ENCODE measurements at regions not wholly inside any gene's neighbourhood (a gene's known extent, or its start where the extent isn't known, plus 50 kb on each side); places are given as distances from the start of the nearest gene placed in this dataset.

DNA sequence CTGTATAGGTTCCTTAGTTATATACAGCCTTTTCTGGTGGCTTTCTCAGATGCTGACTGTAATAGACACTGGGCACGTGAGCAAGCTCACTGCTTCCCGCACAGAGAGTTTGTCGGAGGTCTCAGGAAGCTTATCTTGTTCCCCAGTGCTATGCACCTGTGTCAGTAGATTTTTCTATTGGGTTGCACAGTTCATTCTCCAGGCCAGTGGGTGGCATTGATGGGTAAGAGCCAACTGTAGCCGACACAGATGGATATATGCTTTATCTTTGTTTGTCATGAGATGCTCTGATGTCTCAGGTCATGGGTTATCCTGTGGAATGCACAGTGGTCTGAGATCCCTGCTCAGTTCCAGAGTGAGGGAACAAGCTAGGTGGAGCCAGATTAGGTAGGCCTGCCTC lies 293.0 kb downstream of the GRB14 start:
- H3K27ac ChIP-seq, result no peak overlapping the region
- POLR2A ChIA-PET (ENCODE audit: low non-redundant PET), result no interaction called here
- CTCF ChIA-PET, result no interaction called here
- no peak for DNase-seq (ENCODE audit: low spot score)
- TF ChIP-seq, protein P1, sequence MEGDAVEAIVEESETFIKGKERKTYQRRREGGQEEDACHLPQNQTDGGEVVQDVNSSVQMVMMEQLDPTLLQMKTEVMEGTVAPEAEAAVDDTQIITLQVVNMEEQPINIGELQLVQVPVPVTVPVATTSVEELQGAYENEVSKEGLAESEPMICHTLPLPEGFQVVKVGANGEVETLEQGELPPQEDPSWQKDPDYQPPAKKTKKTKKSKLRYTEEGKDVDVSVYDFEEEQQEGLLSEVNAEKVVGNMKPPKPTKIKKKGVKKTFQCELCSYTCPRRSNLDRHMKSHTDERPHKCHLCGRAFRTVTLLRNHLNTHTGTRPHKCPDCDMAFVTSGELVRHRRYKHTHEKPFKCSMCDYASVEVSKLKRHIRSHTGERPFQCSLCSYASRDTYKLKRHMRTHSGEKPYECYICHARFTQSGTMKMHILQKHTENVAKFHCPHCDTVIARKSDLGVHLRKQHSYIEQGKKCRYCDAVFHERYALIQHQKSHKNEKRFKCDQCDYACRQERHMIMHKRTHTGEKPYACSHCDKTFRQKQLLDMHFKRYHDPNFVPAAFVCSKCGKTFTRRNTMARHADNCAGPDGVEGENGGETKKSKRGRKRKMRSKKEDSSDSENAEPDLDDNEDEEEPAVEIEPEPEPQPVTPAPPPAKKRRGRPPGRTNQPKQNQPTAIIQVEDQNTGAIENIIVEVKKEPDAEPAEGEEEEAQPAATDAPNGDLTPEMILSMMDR (conservative IDR thresholded peaks at IDR 0.05; ENCODE audit: low read depth), result no peak

DNA sequence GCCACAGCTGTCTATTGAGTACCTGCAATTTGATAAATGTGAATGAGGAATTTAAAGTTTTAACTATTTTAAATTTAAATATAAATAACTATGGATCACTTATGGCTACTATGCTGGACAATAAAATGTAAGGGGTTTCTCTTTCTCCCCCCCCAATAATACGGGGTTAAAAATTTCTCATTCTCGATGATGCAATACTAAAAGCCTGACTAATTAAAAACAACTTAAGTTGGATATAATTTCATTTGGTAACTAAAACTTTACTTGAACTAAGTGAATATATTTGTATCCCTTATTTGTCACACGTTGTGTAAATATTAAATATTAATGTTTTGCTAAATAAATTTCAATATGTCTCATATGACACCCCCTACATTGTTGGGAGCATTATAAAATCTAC lies 297.3 kb downstream of the GRB14 start:
- H3K27ac ChIP-seq, result no peak overlapping the region
- TF ChIP-seq, protein P1 (conservative IDR thresholded peaks at IDR 0.05; ENCODE audit: low read depth), result no peak
- CTCF ChIA-PET, result no interaction called here
- DNase-seq (ENCODE audit: low spot score), result no peak
- POLR2A ChIA-PET (ENCODE audit: low non-redundant PET), result no interaction called here

DNA sequence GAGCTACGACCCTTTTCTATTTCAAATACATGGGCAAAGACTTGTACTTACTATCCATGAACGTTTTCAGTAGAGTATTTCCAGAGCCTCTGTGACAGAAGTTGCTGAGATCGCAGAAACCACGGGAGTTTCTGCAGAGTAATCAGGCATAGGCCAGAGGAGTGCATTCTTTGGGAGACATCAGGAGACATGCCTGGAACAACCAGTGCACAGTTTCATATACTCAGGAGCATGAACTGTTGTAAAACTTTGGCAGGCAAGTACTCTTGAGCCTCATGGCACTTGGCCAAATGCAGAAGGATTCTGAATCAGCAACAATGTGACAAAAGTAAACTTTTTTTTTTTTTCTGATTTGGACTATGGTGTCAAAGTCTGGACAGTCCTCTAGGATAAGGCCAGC lies 307.1 kb downstream of the GRB14 start:
- DNase-seq (ENCODE audit: low spot score), result no peak
- no peak overlapping the region for H3K27ac ChIP-seq
- ChIA-PET POLR2A (ENCODE audit: low non-redundant PET) (no interaction called here), CTCF (no interaction called here)
- TF ChIP-seq, protein P1 (conservative IDR thresholded peaks at IDR 0.05; ENCODE audit: low read depth), result no peak

DNA sequence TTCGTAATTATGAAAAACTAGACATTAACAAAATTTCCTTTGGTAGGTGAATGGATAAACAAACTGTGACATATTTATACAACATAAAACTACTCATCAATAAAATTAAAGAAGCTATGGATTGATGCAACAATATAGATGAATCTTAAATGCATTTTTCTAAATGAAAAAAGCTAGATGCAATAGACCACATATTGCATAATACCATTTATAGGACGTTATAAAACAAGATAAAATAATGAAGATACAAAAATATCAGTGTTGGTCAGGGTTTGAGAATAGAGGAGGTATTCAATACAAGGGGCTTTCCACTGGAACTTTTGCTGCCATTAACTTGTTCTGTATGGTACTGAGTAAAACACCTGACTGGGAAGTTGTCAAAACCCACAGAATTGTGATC lies 314.4 kb downstream of the GRB14 start:
- TF ChIP-seq, protein P1 (conservative IDR thresholded peaks at IDR 0.05; ENCODE audit: low read depth), result no peak
- no peak overlapping the region for H3K27ac ChIP-seq
- ChIA-PET CTCF (no interaction called here), POLR2A (ENCODE audit: low non-redundant PET) (no interaction called here)
- no peak for DNase-seq (ENCODE audit: low spot score)

DNA sequence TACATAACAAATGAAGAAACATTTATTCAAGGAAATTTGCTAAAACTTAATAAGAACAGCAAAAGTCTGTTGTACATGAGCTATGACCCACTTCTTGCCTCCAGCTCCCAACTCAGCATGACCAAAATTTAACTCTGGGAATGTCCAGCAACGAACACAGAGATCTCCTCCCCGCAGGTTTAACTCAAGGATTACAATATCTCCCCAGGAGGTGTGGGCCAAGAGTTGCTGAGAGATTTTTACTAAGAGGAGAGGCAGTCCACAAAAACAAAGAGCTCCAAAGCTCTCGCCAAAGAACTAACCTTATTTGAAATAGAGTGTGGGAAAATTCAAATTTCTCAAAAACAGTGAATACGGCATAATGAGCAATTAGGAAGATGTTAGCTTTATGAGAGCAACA lies 318.5 kb downstream of the GRB14 start:
- TF ChIP-seq, protein P1 (conservative IDR thresholded peaks at IDR 0.05; ENCODE audit: low read depth), result no peak
- DNase-seq (ENCODE audit: low spot score), result no peak
- POLR2A ChIA-PET (ENCODE audit: low non-redundant PET), result no interaction called here
- CTCF ChIA-PET, result interaction anchor here (0.6 to 0.7 kb wide), 2 partner anchors 31 to 1184 kb away, joined by 4 to 5 read pairs; no protein-coding TSS in a partner anchor
- H3K27ac ChIP-seq, result no peak overlapping the region

DNA sequence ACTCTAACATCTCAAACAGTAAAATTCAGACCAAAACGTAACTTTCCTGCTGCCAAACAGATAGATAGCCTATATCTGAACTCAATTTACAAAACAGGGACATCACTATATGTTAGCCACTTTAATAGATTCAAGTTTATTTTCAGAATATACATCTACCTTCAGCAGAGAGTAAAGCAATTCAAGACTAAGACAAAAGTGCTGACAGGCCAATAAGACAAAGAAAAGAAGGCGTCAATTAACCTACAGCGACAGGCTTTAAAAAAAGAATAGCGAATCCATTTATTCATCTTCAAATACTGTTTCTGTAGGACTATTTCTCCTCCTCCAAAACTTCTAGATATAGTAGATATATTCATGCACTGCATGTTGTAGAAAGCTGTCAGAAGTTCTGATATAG lies 333.0 kb downstream of the GRB14 start:
- ChIA-PET CTCF (no interaction called here), POLR2A (ENCODE audit: low non-redundant PET) (no interaction called here)
- no peak overlapping the region for H3K27ac ChIP-seq
- DNase-seq (ENCODE audit: low spot score), result no peak
- TF ChIP-seq, protein P1 (conservative IDR thresholded peaks at IDR 0.05; ENCODE audit: low read depth), result no peak

DNA sequence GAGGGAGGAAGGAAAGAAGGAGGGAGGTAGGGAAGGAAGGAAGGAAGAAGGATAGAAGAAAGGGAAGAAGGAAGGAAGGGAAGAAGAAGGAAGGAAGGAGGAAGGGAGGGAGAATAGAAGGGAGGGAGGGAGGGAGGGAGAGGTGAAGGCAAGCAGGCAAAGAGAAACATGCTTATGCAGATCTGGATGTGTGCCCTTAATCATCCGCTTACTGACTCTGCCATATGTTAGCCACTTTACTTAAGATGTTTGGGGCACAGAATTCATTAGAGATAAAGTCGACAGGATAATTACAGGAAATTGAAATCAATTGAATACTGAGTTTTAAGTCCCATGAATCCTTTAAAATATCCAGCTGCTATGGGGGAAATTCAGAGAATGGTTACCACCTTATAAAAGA lies 334.2 kb downstream of the GRB14 start:
- no peak overlapping the region for H3K27ac ChIP-seq
- no peak for DNase-seq (ENCODE audit: low spot score)
- ChIA-PET CTCF (no interaction called here), POLR2A (ENCODE audit: low non-redundant PET) (no interaction called here)
- TF ChIP-seq, protein P1 (conservative IDR thresholded peaks at IDR 0.05; ENCODE audit: low read depth), result no peak

Data from RWPE1 (cell line).